ENCODE measurements at regions not wholly inside any gene's neighbourhood (a gene's known extent, or its start where the extent isn't known, plus 50 kb on each side); places are given as distances from the start of the nearest gene placed in this dataset.
"Not testable (repeated sequence)": the region's sequence is repeated elsewhere in the genome, so short reads cannot be mapped to it uniquely, and the experiment has no call there.

DNA sequence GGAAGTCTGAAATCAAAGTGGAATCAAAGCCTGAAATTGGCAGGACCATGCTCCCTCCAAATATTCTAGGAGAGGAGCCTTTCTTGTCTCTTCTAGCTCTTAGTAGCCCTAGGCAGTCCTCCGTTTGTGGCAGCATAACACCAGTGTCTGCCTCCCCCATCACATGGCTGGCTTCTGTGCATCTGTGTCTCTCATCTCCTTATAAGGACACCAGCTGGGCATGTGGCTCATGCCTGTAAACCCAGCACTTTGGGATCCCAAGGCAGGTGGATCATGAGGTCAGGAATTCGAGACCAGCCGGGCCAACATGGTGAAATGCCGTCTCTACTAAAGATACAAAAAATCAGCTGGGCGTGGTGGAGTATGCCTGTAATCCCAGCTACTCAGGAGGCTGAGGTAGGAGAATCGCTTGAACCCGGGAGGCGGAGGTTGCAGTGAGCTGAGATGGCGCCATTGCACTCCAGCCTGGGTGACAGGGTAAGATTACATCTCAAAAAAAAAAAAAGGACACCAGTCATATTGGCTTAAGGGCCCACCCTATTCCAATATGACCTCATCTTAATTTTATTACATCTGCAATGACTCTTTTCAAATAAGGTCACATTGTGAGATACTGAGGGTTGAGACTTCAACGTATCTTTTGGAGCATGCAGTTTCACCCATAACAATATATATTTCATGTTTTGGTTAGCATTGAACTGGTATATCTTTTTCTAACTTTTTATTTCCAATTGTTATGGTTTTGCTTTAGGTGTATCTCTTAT is 148.0 kb upstream of the TPM1 start:
- no peak for DNase-seq (ENCODE audit: low read depth)

- no peak for DNase-seq (ENCODE audit: low read depth)
These were observed 147.2 kb upstream of the TPM1 start for GRCh38 chr15:62895139-62895866.

DNA sequence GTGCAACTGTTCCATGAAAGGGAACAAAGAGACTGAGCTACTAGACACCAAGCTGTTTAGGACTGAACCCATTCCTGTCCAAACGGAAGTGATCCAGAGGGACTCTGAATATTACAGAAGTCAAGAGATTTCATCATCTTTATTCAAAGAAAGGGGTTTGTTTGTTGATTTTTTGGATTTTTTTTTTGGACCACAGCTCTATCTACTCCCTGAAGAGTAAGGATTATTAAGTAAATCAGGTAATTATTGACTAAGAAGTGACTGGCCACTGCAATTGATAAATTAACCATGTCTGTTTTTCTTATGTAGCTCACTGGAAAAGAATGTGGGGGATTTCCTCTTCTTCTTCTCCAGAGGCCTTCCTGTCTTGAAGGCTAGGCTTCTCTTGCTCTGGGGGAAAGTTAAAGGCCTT is 146.6 kb upstream of the TPM1 start:
- DNase-seq (ENCODE audit: low read depth) = no peak

GRCh38 chr15:62896380-62896866 is 146.1 kb upstream of the TPM1 start:
- no peak for DNase-seq (ENCODE audit: low read depth)

DNA sequence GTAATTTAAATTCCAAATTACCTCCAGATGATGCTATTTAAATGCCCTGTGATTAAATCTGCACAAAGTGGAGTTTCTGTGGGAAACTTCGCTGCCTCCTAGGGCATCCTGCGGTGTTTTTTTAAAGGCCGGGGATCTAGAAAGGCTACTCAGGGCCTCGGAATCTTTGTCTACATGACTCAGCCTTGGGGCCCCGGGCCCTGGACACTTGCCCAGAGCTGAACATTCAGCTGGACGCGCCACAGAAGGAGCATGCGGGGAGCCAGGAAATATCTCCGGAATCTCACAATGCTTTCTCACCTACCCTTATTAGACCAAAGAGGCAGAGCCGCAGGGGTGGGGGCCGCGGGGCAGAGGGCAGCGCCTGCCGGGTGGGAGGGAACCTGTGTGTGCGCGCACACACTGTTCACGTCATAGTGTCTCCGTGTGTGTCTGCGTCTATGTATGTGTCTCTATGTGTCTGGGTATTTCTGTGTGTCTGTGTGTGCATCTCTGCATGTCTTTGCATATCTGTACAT is 145.5 kb upstream of the TPM1 start:
- no peak for DNase-seq (ENCODE audit: low read depth)

- DNase-seq (ENCODE audit: low read depth) = no peak
These were observed 144.9 kb upstream of the TPM1 start for GRCh38 chr15:62897634-62898033.

DNA sequence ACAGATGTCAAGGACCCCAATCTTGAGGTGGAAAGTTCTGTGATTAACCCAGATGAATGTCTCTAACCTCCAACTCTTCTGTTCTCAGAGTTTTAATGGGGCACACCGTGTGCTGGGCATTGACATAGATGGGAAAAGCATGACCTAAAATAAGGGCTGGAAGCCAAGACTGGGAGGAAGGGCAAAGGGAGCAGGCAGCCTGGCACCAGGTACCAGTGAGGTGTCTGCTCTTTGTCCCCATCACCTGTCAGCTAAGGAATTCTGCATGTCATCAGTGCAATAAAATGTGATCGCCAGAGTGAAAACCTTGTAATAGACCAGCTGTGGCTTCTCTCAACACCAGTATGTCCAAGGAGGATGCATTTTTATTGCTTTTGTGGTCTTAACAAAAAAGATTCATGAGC is 143.5 kb upstream of the TPM1 start:
- DNase-seq (ENCODE audit: low read depth) = no peak

DNA sequence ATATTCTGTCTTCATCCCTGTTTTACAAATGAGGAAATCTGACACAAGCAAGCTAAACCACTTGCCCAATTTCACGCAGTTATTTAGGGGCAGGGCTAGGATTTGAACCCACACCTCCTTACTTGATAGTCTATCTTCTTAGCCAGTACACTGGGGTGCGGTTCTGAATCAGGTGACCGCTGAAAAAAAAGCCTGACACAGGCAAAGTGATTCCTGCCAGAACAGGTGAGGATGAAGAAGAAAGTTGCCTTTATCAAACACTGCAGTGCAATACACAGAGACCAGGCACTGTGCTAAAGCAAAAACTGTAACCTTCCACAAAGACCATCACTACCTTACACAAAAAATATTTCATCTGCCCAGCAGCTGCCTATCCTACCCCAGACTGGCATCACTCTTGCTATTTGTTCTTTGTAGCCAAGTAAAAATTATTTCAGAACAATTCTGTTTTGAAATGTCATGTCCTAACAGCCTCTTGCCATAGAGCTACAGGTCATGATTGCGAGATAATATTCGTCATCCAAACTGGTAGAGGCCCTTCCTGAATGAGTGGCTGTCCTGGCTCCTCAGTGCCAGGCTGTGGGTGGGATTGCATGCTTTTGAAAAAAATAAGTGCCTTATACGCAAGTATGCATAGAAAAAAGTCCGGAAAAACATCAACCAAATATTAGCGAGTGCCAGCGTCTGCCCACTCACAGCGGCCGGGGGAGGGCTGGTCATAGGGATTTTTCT is 142.3 kb upstream of the TPM1 start:
- DNase-seq (ENCODE audit: low read depth) = no peak

DNA sequence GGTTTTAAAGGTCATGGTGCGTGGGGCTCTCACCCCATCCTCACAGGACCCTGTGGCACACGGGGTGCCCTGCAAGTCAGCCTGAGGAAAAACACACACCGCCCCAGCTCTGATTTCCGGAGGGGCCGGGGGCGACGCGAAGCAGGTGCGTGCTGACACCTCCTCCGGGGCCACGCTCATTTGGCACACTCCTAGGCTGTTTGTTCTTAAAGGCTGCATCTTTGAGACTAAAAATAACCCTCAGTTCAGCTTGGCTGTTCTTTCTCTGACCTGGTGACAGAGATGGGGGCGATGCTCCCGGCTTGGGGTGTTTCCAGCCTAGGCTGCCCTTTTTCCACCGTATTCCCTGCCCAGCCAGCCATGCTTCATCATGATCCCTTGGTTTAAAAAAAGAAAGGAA is 141.5 kb upstream of the TPM1 start:
- DNase-seq (ENCODE audit: low read depth) = no peak

- no peak for DNase-seq (ENCODE audit: low read depth)
These were observed 140.5 kb upstream of the TPM1 start for GRCh38 chr15:62901909-62902546.

DNA sequence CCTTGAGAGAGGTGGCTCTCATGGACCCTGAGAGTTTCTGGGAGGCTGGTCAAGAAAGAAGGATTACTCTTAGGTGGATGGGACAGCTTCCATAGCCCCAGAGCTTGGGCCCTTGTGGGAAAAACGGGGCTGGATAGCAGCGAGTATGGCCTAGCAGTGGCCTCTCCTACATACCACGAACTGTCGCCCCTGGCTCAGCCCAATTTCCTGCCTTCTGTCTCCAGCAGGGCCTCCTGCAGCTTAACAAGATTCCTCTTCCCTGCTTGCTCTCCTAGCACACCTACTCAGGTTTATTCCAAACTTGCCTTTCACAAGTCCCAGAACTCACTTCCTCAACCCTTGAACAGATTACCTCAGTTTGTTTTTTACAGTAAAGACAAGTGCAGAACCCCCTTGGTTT is 139.7 kb upstream of the TPM1 start:
- DNase-seq (ENCODE audit: low read depth) = no peak

GRCh38 chr15:62903437-62903836 is 139.1 kb upstream of the TPM1 start:
- DNase-seq (ENCODE audit: low read depth) = no peak

GRCh38 chr15:62904041-62904910 is 138.3 kb upstream of the TPM1 start:
- DNase-seq (ENCODE audit: low read depth) = no peak

DNA sequence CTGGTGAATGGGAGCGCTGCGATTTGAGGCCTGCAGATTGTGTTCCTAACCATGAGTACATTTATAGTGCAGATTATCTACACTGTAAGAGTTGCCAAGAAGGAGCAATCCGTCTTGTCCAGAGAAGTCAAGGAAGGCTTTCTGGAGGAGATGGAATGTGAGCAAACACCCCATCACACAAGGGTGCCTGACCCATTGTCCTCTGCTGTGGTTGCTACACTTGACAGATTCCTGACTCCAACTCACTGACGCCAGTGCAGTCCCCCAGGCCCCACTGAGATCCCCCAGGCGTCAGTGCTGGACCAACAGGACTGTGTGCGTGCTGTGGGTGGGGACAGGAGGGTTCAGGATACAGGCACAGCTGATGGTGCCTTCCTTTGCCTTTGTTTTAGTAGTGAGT is 135.9 kb upstream of the TPM1 start:
- no peak for DNase-seq (ENCODE audit: low read depth)

- DNase-seq (ENCODE audit: low read depth) = no peak
These were observed 135.3 kb upstream of the TPM1 start for GRCh38 chr15:62907275-62907674.

- DNase-seq (ENCODE audit: low read depth) = not testable (repeated sequence)
These were observed 134.2 kb upstream of the TPM1 start for GRCh38 chr15:62908341-62908740.

DNA sequence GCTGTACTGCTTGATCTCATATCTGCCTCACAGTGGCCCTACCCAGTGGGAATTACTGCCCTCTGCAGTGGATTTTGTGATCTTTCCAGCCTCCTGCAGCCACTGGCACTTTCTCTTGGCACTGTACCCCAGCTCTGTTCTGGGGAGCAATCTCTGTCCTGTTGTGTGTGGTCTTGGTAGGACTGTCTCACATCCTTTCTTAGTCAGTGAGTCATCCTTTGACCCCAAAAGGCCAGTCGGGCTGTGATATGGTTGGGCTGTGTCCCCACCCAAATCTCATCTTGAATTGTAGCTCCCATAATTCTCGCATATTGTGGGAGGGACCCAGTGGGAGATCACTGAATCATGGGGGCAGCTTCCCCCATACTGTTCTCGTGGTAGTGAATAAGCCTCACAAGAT is 133.3 kb upstream of the TPM1 start:
- DNase-seq (ENCODE audit: low read depth) = no peak

GRCh38 chr15:62912282-62912681 is 130.3 kb upstream of the TPM1 start:
- DNase-seq (ENCODE audit: low read depth) = no peak

- DNase-seq (ENCODE audit: low read depth) = no peak
These were observed 129.7 kb upstream of the TPM1 start for GRCh38 chr15:62912808-62913207.

- no peak for DNase-seq (ENCODE audit: low read depth)
These were observed 129.3 kb upstream of the TPM1 start for GRCh38 chr15:62913246-62913645.

- no peak for DNase-seq (ENCODE audit: low read depth)
These were observed 128.0 kb upstream of the TPM1 start for GRCh38 chr15:62914461-62915079.
